ENCODE measurements at regions not wholly inside any gene's neighbourhood (a gene's known extent, or its start where the extent isn't known, plus 50 kb on each side); places are given as distances from the start of the nearest gene placed in this dataset.
"Not testable (repeated sequence)": the region's sequence is repeated elsewhere in the genome, so short reads cannot be mapped to it uniquely, and the experiment has no call there.

DNA sequence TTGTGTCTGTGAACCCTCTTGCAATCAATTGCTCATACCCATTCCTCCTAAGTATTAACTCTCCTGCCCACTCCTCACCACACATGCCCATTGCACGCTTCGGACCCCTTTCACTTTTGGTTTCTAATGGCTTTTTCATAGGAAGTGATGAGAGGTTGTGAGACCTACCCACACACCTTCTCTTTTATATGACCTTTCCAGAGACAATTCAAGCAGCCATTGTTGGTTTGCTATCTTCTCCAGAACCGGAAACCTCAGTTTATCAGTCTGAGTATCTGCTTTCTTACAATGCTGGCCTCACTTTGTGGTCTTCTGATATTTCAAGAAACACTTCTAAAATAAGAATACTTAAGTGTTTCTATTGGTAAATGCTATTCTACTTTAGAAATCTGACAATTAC is 1550.8 kb upstream of the SLC10A2 start:
- no peak for DNase-seq (ENCODE audit: low read depth)

DNA sequence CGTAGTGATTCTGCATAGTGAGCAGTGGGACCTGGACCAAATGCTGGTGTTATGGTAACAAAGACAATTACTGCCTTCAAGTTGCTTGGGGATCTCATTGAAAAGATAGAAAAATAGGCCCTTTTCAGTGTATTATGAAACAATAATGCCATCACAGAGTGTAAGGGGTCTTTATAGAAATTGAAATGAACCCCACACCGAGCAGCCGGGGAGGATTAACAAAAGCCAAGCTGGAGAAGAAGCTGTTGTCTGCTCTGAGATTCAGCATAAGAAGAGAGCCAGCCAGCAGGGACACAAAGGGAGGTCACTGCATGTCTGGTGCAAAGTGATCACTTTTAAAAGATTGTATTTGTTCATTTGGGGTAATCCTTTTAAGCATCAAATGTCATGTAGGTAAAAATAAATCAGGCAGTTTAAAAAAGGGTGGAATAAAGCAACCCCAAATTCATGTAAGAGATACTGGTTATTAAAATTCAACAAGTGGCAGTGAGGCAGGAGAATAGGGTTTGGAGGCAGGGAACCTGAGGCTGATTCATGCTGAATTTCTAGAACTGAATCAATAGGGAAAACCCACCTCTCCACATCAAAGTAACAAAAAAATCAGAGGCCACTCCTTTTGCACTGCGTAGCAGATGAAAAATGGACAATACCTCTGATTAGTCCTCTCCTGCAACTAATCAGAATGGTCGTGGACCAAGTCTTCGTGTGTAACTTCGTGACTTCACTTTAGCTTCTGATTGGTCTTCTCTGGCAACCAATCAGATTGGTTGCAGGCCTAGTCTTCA is 1548.3 kb upstream of the SLC10A2 start:
- no peak for DNase-seq (ENCODE audit: low read depth)

DNA sequence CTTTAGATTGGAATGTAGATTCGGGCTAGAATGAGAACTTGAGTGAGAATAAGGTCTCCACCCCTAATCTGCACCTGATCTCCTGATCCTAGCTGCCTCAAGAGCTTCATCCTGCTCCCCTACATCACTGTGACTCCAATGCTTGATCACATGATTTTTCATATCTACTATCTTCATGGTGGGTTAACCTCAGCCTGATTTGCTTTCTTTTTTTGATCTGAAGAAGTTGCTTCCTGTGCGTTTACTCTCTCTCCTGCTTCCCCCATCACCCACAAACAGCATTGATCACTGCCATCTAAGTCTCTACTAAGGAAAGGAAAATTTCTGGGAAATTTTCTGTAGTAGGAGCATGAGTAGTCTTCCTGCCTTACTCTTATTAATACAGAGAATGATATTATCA is 1542.1 kb upstream of the SLC10A2 start:
- no peak for DNase-seq (ENCODE audit: low read depth)

DNA sequence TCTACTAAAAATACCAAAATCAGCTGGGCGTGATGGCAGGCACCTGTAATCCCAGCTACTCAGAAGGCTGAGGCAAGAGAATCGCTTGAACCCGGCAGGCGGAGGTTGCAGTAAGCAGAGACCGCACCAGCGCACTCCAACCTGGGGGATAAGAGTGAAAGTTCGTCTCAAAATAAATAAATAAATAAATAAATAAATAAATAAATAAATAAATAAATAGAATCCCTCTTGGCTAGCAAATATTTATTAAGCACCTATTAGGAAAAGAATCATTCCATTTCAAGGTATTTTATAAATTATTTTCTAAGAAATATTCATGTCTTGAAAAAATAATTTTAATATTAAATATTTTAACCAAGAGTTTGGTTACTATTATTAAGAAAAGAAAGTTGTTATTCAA is 1539.2 kb upstream of the SLC10A2 start:
- not testable (repeated sequence) for DNase-seq (ENCODE audit: low read depth)

DNA sequence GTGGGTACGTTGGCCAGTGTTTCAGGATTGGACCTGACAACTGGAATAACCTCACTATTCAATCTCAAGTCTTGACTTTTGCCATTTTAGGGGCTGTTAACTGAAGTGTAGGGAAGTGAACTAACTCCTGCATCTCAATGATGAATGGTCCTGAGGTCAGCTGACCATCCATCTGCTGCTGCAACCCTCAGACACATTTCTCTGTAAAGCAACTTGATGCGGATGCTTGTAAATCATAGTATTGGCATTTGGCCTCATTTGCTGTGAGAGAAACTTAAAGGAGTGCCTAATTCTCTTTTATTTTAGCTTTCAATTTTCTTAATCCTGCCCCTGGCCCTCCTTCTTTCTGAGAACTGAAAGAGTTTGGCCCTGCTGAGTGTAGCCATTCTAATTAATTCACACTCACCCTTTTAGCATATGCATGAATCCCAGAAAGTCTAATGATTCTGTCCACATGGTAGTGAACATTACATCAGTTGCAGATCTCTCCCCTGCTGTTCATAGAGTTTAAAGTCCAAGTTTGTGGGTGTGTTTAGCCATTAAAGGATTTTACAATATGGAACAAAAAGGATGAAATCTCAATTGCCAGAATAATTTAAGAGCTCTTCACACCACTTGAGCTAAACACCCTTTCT is 1531.4 kb upstream of the SLC10A2 start:
- no peak for DNase-seq (ENCODE audit: low read depth)

DNA sequence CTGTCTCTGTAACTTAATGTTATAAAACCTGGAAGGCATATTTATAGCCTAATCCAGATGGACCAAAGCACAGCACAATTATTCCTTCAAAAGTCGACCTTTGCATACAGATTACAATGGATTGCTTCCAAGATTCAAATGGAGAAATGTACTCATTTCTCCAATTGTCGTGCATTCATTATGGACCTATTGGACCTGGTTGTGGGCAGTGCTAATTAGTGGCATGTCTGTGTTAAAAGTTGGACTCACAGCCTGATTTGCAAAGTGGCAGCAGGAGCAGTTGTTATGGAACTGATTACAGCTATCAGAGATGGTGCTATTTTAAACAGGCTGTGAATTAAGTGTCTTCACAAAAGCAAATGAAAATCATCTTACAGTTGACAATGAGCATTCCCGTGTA is 1529.3 kb upstream of the SLC10A2 start:
- no peak for DNase-seq (ENCODE audit: low read depth)

DNA sequence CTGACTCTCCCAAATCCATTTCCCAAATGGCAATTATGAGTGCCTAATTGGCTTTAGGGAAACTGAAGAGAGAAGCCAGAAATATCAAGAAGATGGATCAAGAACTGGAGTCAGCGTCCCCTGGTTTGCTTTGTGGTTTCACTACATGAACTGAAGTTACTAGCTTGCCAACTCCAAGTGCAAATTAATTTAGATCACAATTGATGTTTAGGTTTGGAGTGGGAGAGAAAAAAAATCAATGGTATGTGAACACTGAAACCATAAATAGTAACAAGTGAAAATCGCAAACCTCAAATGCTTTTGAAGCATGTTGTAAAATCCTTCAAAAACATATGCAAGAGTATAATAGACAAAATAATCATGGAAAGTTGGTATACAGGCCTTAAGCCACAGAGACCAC is 1528.6 kb upstream of the SLC10A2 start:
- DNase-seq (ENCODE audit: low read depth), result no peak

DNA sequence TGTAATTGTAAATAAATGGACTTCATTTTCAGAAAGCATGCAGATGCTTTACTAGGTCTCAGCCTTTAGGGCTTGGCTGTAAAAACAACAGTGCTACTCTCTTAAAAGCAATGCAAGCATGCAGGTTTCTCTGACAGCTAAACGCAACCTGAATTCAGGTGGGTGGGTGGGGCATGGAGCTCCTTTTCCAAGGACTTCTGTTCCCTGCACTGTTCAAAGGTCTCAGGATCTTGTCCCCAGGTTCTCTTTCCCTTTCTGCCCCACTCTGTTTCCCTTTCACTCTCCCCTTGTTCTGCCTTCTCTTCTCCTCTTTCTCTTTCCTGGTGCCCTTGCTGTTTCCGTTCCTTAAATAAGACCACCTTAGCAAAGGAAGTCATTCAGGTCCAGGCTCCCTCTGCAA is 1527.5 kb upstream of the SLC10A2 start:
- DNase-seq (ENCODE audit: low read depth), result no peak

DNA sequence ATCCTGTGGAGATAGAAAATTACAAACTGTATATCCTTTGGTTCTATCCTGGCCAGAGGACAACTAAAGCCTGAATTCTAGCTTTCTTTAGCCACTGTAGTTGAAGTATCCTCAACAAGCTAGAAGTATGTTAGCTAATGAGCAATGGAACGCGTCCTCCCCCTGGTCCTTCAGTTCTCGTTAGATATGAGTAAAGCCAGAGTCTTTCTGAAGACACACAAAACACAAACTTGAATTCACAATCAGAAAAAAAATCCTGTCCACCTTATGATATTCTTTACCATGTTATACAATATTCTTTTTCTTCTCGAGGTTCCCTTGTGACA is 1527.0 kb upstream of the SLC10A2 start:
- DNase-seq (ENCODE audit: low read depth), result no peak

DNA sequence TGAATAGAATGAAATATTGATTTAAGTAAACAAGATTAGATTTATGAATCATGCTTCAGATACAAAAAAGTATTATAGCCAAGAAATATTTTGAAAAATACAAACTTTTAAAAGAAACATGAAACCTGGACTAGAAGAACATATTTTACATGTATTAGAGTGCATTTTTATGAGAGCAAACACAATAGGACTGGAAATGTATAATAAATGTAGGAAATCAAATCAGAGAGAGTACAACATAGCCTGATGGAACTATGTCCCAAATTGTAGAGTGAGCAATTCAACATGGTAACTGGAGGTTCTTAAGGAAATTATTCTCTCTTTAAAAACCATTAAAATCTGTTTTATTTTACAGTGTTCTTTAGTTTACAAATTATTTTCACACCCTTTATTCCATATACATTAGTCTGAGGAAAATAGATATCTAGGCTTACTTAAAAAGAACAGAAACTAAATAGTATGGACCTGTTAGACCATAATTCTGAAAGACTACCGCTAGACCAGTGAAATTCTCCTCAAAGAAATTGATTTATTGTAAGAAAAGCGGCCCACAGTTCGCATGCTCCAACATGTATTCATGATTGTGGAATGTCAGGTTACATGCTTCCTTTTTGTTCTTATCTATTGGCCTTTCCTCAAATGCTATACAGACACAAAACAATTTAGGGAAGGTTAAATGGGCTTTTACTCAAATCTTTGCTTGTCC is 1526.5 kb upstream of the SLC10A2 start:
- no peak for DNase-seq (ENCODE audit: low read depth)

DNA sequence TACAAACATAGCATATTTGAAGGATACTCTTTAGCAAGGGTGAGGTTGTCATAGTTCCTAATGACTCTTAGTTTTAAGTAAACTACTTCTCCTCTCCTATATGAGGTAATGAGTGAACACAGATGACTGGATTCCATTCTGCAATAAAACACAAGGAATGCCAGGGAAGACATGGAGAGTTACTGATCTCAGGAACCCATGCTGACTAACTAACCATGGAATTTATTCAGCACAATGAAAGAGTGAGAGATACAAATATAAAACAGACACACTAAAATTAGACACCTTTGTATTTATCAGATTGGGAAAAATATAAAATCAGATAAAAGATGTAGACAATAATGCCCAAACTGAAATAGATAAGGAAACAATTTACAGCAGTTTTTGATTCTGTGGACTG is 1525.9 kb upstream of the SLC10A2 start:
- DNase-seq (ENCODE audit: low read depth), result no peak

DNA sequence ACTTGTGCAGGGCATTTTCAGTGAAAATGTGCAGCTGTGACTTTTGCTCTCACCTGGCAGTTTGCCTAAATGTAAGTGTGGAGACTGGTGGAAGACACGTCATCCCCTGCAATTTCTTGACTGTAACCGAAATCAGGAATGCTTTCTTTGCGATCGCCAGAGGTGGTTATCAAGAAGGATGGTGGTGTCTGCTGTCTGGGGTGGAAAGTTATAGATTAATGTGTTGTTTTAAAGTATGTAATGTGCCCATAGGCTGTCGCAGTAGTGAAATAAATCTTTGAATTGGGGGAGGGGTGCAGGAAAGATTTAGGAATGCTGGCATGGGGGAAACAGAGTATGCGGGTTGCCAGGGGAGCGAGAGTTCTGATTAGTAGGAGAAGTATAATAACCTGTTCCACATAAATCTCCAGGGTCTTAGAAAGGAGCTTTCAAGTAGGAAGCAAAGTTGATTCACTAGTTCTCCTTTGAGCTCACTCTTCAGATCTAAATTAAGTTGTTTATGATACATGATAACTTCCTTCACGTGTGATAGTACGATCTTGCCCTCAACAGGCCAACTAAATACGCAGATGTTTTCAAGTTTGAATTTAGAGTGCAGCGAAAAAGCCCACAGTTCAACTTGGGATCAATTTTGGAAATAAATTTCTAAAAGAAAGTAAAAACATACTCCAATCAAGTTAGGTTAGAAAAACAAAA is 1520.0 kb upstream of the SLC10A2 start:
- no peak for DNase-seq (ENCODE audit: low read depth)

DNA sequence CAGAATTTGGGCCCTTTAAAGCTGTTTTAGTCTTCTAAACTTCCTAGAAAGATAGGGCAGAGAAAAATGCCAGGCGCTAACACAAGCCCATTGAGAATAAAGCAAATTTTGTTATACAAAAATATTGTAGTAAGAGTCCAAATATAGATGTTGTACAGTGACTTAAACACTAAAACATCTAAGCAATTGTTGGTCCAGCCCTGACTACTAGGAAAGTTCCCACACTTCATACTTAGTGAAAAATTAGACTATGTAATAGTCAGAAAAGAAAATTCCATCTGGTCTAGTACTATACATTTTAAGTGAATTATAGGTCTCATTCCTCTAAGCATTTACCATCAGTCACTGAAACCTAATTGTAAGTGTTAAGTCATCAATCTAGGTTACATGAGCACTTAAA is 1518.3 kb upstream of the SLC10A2 start:
- DNase-seq (ENCODE audit: low read depth), result no peak

DNA sequence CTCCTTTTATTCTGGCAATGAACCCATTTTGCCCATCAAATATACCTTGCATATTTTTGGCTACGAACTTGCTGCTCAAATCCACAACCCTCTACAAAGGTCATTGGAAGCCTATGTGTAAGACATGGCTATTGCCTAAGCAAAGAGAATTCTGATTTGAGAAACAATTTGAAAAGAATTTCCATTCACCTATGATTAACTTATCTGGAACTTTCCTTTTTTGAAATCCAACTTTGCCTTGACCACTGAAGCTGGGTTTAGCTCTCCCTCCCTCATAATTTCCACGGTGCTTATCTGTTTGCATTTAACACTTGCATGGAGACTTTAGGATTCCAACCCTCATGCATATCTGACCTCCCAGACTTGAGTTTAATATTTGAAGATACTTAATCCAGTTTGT is 1514.7 kb upstream of the SLC10A2 start:
- DNase-seq (ENCODE audit: low read depth), result no peak

DNA sequence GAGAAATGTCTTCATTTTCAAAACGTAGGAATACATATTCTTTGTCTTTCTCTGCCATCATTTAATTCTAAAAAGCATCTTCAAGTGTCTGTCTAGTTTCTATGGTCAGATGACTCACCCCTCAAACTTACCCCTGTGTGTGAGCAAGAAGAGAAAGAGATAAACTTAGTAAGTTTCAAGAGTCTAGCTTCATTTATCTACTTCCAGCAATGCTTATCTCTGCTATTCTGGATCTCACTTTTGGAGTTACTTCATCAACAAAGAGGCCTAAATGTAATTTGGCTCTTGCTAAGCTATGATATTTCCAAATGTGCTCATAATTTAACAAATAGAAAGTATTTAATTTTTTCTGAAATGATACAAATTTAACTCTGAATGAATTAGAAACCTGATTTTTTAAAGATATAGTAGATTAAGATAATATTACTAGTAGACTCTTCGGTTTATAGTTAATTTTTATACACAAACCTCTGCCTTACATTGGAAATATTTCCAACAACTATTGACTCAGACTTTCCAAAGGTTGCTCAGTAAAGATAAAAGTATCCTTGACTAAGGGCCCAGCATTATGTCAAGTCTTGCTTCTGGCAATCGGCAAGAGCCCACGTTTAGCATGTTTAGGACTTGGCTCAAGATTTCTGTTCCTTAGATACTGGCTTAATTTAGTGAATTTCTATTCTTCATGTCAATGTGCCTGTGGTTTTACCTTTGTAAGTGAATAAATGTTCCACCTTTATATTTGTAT is 1511.0 kb upstream of the SLC10A2 start:
- no peak for DNase-seq (ENCODE audit: low read depth)

DNA sequence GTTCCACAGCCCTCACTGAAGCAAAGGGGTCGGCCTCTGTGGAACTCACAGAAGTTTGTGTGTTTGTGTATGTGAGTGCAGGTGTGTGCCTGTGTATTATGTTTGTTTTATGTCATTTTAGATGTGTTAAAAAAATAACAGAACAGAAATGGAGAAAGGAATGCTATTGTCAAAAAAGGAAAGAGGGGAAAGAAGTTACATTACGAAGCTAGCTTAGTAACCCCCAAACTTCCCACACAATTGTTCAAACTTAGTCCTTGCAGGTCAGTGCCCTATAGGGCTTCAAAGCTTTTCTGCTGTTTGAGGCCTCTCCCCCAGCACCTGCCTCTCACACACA is 1505.6 kb upstream of the SLC10A2 start:
- no peak for DNase-seq (ENCODE audit: low read depth)

DNA sequence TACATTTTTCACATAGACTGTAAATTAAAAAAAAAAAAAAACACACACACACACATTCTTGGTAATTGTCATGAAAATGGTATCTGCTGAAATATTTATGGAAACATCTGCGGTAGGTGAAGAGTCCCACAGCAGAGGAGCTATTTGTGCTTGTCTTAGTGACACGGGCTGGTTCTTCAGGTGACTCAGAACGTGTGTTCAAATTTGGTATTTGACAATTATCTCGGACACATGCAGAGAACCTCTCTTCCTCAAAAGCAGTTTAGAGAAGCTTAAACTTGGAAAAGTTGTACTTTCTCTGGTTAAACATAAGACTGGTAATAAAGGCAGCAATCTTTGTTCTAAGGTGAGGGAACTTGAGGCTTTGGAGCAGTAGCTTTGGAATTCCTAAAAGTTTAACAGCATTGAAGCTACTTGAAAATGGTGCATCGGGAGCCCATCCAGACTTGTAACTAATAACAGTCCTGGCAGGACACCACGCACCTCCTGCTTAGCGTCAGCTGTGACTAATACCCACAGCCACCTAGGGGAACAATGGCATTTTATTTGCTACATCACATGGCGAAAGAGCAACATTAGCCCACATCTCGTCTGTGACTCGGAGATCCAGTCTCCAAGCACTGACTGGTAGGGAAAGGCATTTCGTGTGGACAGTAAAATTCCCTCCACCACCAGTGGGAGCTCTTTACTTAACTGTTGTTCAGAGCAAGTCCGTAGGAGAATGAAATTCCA is 1505.1 kb upstream of the SLC10A2 start:
- no peak for DNase-seq (ENCODE audit: low read depth)

DNA sequence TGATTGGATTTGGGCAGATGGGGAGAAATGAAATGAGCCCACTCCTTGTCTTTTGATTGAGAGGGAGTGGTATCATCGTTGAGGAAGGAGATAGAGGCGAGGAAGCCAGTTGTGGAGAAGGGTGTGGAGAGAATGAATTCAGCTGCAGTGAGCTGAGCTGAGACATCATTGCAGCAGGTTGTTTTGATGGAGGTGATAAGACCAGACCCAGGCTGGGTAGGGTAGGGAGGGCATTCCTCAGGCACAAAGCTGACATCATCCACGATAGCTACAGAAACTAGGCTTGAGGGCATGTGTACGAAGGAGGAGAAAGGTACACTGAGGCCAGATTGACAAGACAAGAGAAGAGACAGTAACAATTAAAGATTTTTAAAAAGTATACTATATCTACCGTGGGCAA is 1500.9 kb upstream of the SLC10A2 start:
- DNase-seq (ENCODE audit: low read depth), result no peak

DNA sequence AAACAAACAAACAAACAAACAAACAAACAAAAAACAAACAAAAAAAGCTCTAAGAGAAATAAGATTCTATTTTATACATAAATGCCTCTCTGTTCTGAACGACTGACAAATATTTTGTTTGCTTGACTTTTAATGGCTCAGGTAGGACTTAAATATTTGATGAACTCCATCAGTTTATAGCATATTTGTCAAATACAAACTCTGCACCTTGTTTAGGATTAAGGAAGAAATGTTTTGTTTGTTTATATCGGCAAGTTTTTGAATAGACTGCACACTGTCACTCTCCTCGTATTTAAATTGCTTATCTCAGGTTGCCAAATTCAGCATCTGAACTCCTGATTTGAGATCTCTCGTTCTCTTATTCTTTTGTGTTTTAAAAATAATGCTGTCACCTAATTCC is 1499.7 kb upstream of the SLC10A2 start:
- DNase-seq (ENCODE audit: low read depth), result no peak

DNA sequence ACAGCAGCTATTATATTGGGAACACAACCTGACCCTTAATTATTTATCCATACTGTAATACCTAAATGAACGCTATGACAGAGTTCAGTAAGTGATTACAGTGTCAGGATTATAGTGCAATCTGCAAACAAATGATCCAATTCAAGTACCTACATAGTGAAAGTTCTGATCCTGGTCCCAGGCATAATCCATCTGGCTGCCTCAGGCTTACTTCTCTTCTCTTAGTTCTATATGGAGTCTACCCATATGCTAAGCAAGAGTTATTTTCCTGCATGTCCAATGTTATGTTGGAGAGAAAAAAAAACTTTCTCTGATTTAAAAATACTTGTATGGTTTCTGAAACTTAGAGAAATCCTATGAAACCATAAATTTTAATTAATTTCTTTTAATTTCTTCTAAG is 1487.7 kb upstream of the SLC10A2 start:
- DNase-seq (ENCODE audit: low read depth), result no peak

DNA sequence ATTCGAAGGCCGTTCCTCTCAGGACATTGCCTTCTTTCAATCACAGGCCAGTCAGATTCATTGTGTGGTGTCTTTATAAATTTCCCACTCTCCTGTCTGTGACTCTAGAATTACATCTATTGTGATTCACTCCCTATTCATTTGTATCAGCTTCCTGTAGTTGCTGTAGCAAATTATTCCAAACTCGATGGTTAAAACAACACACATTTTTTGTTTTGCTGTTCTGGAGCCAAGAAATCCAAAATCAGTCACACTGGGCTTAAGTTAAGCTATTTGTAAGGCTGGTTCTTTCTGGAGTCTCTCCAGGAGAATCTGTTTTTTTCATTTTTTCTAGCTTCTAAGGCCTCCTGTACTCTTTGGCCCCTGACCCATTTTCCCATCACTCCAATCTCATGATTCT is 1487.0 kb upstream of the SLC10A2 start:
- no peak for DNase-seq (ENCODE audit: low read depth)

DNA sequence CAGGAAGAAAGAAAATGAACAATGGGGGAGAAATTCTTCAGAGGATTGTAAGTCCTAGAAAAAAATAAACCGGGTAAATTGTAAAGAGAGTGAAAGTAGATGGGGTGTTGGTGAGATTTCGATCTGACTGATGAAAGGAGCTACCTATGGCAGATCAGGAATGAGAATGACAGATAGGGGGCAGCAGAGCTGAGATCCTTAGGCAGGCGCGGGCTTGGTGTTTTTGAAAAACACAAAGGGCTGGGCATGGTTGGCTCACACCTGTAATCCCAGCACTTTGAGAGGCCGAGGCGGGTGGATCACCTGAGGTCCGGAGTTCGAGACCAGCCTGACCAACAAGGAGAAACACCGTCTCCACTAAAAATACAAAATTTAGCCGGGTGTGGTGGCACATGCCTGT is 1468.6 kb upstream of the SLC10A2 start:
- no peak for DNase-seq (ENCODE audit: low read depth)

Measured in stimulated activated CD8-positive, alpha-beta memory T cell treated with anti-CD3 and anti-CD28 coated beads, Interleukin-4, amount 100 ng/mL, for 24 hours (primary cell).